Lower lobe of right lung (tissue), 2 donors: ENCODE measurements at regions not wholly inside any gene's neighbourhood (a gene's known extent, or its start where the extent isn't known, plus 50 kb on each side); places are given as distances from the start of the nearest gene placed in this dataset.

Experiments
- ATAC-seq, 2 donors: fragments of 200-7000 bp; cut with Tn5 transposase; one replicate each; pipeline ENCODE4 v1.9.1; 2020 to 2022; ENCODE audit warnings: mild to moderate bottlenecking in 2 of 2, moderate library complexity in 2 of 2
- DNase-seq: peaks from one replicate; pipeline ENCODE4 v3.0.0-alpha.2; 2020
- H3K27ac ChIP-seq: fragments of 200-600 bp; one replicate; pipeline ENCODE4 v1.8.0; 2022
- H3K27me3 ChIP-seq: fragments of 200-600 bp; one replicate; pipeline ENCODE4 v1.8.0; 2022; ENCODE audit warnings: low read depth
- H3K36me3 ChIP-seq: fragments of 200-600 bp; one replicate; pipeline ENCODE4 v1.8.0; 2022; ENCODE audit warnings: mild to moderate bottlenecking
- H3K4me1 ChIP-seq: fragments of 200-600 bp; one replicate; pipeline ENCODE4 v1.8.0; 2022
- H3K4me3 ChIP-seq: fragments of 200-600 bp; one replicate; pipeline ENCODE4 v1.8.0; 2022; ENCODE audit warnings: mild to moderate bottlenecking
- H3K9me3 ChIP-seq: fragments of 200-600 bp; one replicate; pipeline ENCODE4 v1.8.0; 2022
- intact Hi-C: fragments of 100-400 bp; cut with DNase I; formaldehyde crosslinking; loops from one replicate; pipeline ENCODE4 v1.11.0; 2022
- TF ChIP-seq, protein P1 (sequence below): fragments of 200-600 bp; IDR thresholded peaks from one replicate; pipeline ENCODE4 v1.8.0; 2022; ENCODE audit warnings: antibody characterized with exemption, mild to moderate bottlenecking
- donor health status: DM: no; HTN: yes; CAD: no; lungs with severe emphysema.

DNA sequence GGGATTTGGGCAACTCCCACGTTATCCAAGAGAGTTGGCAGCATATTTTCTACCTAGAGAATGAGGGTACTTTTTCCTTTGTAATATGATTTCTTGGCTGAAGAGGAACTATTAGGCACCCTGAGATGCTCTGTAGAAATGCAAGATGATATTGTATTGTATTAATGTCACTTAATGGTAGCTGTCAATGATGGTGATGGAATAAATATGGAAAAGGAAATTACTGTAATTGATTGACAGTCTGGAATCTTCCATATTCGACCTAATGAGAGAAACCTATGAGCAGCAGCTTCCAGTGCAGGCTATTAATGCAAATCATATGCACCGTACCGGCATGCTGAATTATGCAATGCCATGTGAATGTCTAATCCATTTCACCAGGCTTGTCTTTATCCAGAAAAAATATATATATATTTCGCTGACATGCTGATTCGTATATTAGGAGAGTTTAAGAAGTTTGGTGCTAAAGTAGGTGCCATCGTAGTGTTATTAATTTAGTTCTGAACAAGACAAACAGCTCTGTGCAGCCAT lies 494.2 kb upstream of the JARID2 start:
- no peaks in the 10 kb centered on the region for H3K27me3 ChIP-seq
- TF ChIP-seq, protein P1, sequence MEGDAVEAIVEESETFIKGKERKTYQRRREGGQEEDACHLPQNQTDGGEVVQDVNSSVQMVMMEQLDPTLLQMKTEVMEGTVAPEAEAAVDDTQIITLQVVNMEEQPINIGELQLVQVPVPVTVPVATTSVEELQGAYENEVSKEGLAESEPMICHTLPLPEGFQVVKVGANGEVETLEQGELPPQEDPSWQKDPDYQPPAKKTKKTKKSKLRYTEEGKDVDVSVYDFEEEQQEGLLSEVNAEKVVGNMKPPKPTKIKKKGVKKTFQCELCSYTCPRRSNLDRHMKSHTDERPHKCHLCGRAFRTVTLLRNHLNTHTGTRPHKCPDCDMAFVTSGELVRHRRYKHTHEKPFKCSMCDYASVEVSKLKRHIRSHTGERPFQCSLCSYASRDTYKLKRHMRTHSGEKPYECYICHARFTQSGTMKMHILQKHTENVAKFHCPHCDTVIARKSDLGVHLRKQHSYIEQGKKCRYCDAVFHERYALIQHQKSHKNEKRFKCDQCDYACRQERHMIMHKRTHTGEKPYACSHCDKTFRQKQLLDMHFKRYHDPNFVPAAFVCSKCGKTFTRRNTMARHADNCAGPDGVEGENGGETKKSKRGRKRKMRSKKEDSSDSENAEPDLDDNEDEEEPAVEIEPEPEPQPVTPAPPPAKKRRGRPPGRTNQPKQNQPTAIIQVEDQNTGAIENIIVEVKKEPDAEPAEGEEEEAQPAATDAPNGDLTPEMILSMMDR, result no peak
- ATAC-seq, result no peak
- H3K4me3 ChIP-seq, result no peak overlapping the region
- no peaks in the 10 kb centered on the region for H3K9me3 ChIP-seq
- DNase-seq, result no peak
- intact Hi-C loops, result no loop called here
- H3K4me1 ChIP-seq, result no peaks in the 10 kb centered on the region
- H3K36me3 ChIP-seq, result no peaks in the 10 kb centered on the region
- H3K27ac ChIP-seq, result no peak overlapping the region

GRCh38 chr6:14754751-14755513 lies 490.9 kb upstream of the JARID2 start:
- no peak for ATAC-seq
- TF ChIP-seq, protein P1, result no peak
- intact Hi-C loops, result no loop called here

GRCh38 chr6:14756340-14756739 lies 489.5 kb upstream of the JARID2 start:
- TF ChIP-seq, protein P1, result no peak
- no peaks in the 10 kb centered on the region for H3K9me3 ChIP-seq
- H3K4me3 ChIP-seq, result no peak overlapping the region
- no peaks in the 10 kb centered on the region for H3K36me3 ChIP-seq
- no peak for ATAC-seq
- H3K27me3 ChIP-seq, result no peaks in the 10 kb centered on the region
- H3K27ac ChIP-seq, result no peak overlapping the region
- peaks cover 5% of the 10 kb centered on the region for H3K4me1 ChIP-seq
- no peak for DNase-seq
- intact Hi-C loops, result no loop called here

More at GRCh38 chr6:14754751-14755513, 490.9 kb upstream of the JARID2 start:
- H3K9me3 ChIP-seq, result no peaks in the 10 kb centered on the region
- no peak overlapping the region for H3K4me3 ChIP-seq
- H3K4me1 ChIP-seq, result peaks cover 5% of the 10 kb centered on the region
- H3K36me3 ChIP-seq, result no peaks in the 10 kb centered on the region
- H3K27ac ChIP-seq, result no peak overlapping the region
- no peak for DNase-seq
- no peaks in the 10 kb centered on the region for H3K27me3 ChIP-seq

- TF ChIP-seq, protein P1, result no peak
- no peaks in the 10 kb centered on the region for H3K36me3 ChIP-seq
- H3K4me1 ChIP-seq, result peaks cover 5% of the 10 kb centered on the region
- H3K27ac ChIP-seq, result no peak overlapping the region
- DNase-seq (no peak), ATAC-seq (no peak)
- intact Hi-C loops, result no loop called here
- no peaks in the 10 kb centered on the region for H3K27me3 ChIP-seq
- H3K9me3 ChIP-seq, result no peaks in the 10 kb centered on the region
- no peak overlapping the region for H3K4me3 ChIP-seq
Measured at GRCh38 chr6:14757014-14757413, 488.9 kb upstream of the JARID2 start.

DNA sequence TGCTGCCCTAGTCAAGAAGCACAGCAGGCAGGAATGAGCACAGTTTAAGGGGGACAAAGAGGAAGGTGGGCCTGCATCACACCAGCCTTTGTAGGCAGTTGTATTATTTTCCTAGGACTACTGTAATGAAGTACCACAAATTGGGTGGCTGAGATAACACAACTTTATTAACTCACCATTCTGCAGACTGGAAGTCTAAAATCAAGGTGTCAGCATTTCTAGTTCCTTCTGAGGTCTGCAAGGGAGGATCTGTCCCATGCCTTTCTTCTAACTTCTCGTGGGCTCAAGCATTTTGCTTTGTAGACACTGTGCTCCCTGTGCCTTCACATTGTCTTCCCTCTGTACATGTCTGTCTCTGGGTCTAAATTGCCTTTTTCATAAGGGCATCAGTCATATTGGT lies 488.5 kb upstream of the JARID2 start:
- intact Hi-C loops, result no loop called here
- H3K36me3 ChIP-seq, result no peaks in the 10 kb centered on the region
- TF ChIP-seq, protein P1, result no peak
- H3K9me3 ChIP-seq, result no peaks in the 10 kb centered on the region
- DNase-seq (no peak), ATAC-seq (no peak)
- H3K4me1 ChIP-seq, result peaks cover 5% of the 10 kb centered on the region
- no peak overlapping the region for H3K4me3 ChIP-seq
- H3K27me3 ChIP-seq, result no peaks in the 10 kb centered on the region
- no peak overlapping the region for H3K27ac ChIP-seq
